OCI-LY3 (cell line): ENCODE measurements at regions not wholly inside any gene's neighbourhood (a gene's known extent, or its start where the extent isn't known, plus 50 kb on each side); places are given as distances from the start of the nearest gene placed in this dataset.

Experiments used
- EZH2phosphoT487 ChIP-seq: fragments of 200-600 bp; shearing (Covaris generic); IDR thresholded peaks from 2 replicates; pipeline ENCODE4 v1.6.1; 2018; ENCODE audit warnings: antibody characterized with exemption, mixed run types, low read depth
- TF ChIP-seq, protein P1 (sequence below): fragments of 200-600, 300-600 bp; sonication (generic); IDR thresholded peaks from 2 replicates; pipeline ENCODE4 v1.5.1; 2014; ENCODE audit warnings: antibody characterized with exemption, low read length, low read depth

DNA sequence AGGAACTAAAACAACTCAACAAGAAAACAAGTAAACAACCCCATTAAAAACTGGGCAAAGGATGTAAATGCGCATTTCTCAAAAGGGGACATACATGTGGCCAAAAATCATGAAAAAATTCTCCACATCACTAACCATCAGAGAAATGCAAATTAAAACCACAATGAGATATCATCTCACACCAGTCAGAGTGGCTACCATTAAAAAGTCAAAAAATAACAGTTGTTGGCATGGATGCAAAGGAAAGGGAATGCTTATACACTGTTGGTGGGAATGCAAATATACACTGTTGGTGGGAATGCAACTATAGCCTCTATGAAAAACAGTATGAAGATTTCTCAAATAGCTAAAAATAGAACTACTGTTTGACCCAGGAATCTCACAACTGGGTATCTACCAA lies 60.0 kb upstream of the LANCL2 start:
- TF ChIP-seq, protein P1, sequence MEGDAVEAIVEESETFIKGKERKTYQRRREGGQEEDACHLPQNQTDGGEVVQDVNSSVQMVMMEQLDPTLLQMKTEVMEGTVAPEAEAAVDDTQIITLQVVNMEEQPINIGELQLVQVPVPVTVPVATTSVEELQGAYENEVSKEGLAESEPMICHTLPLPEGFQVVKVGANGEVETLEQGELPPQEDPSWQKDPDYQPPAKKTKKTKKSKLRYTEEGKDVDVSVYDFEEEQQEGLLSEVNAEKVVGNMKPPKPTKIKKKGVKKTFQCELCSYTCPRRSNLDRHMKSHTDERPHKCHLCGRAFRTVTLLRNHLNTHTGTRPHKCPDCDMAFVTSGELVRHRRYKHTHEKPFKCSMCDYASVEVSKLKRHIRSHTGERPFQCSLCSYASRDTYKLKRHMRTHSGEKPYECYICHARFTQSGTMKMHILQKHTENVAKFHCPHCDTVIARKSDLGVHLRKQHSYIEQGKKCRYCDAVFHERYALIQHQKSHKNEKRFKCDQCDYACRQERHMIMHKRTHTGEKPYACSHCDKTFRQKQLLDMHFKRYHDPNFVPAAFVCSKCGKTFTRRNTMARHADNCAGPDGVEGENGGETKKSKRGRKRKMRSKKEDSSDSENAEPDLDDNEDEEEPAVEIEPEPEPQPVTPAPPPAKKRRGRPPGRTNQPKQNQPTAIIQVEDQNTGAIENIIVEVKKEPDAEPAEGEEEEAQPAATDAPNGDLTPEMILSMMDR: no peak
- no peak for TF ChIP-seq EZH2phosphoT487
